Left colon (tissue), 2 donors: ENCODE measurements at regions not wholly inside any gene's neighbourhood (a gene's known extent, or its start where the extent isn't known, plus 50 kb on each side); places are given as distances from the start of the nearest gene placed in this dataset.

ENCODE experiments used
- ATAC-seq: fragments of 200-7000 bp; cut with Tn5 transposase; one replicate; pipeline ENCODE4 v1.9.1; 2020; ENCODE audit warnings: mild to moderate bottlenecking, moderate library complexity
- DNase-seq, 2 donors: peaks; one replicate each; pipeline ENCODE4 v3.0.0-alpha.2; 2020
- intact Hi-C, 2 donors: fragments of 100-400 bp; cut with DNase I in 1 of 2; cut with micrococcal nuclease in 1 of 2; formaldehyde crosslinking; loops; one replicate each; pipeline versions ENCODE4 v1.11.2 to v1.14.0; 2022; cut with DNase I, micrococcal nuclease
- donor health status: DM: no; HTN: no; CAD: no.
- donor health status: DM: yes; HTN: yes; CAD: no.

- intact Hi-C loops, result no loop called here
- DNase-seq (no peak), ATAC-seq (no peak)
Measured at GRCh38 chr18:44464398-44465180, 216.1 kb upstream of the SETBP1 start.

DNA sequence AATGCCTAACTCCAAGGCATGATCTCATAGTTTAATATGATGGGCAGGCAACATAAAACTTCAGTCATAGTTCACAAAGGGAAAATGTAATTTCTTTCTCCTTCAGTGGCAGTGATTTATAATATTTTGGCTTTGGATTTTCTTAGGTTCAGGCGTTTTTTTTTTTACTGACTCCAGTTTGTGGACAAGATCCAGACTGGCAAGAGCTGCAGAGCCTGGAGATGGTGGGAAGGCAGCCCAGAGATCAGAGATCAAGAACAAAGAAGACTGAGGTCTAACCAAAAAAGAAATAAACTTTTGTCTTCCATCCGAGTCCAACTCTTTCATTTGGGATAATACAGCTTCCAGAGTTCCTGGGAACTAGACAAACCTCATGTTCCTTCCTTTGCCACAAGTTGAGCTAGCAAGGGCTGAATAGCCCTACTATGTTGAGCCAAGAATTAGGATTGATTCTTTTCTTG is 215.3 kb upstream of the SETBP1 start:
- ATAC-seq (no peak), DNase-seq (no peak)
- intact Hi-C loops, result no loop called here

DNA sequence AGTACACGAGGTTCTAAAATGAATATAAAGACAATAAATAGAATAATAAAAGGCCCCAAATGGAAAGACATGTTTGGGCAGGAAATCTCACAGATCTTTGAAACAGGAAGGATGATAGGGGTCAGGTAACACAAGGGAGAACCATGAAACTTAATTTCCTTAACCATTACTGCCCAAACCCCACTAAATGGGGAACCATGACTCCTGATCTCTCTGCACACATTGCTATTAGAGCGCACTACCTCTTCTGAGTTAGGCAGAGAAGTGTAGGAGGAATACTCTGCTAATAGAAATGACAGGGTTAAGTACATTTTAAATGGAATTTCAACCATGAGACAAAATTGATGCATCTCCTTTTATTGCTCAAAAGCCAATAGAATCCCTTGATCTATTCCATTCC is 213.7 kb upstream of the SETBP1 start:
- ATAC-seq (no peak), DNase-seq (no peak)
- intact Hi-C loops, result no loop called here

DNA sequence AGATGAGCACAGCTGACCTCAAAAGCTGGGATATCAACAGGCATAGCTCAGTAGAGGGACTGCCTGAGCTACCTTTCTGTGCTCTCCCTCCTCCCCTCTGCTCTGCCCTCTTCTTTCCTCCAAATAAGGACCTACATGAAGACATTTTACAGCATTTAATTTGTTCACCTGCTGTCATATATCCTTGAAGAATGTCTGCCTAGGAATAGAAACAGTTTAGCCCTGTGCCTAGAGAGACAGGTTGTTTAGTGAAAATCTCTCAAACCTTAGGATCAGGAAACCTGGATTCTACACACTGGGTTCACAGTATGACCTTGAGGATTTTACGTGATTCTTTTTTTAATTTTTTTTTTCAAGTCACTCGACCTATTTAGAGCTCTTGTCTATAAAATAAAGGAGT is 213.0 kb upstream of the SETBP1 start:
- no peak for DNase-seq
- ATAC-seq, result no peak
- intact Hi-C loops, result no loop called here

GRCh38 chr18:44473394-44474066 is 207.2 kb upstream of the SETBP1 start:
- DNase-seq, result no peak
- no peak for ATAC-seq
- intact Hi-C loops, result no loop called here

- intact Hi-C loops, result no loop called here
- DNase-seq, result no peak
- no peak for ATAC-seq
Measured at GRCh38 chr18:44474067-44474411, 206.6 kb upstream of the SETBP1 start.

- ATAC-seq (no peak), DNase-seq (no peak)
- intact Hi-C loops, result no loop called here
Measured at GRCh38 chr18:44474591-44474990, 206.1 kb upstream of the SETBP1 start.

DNA sequence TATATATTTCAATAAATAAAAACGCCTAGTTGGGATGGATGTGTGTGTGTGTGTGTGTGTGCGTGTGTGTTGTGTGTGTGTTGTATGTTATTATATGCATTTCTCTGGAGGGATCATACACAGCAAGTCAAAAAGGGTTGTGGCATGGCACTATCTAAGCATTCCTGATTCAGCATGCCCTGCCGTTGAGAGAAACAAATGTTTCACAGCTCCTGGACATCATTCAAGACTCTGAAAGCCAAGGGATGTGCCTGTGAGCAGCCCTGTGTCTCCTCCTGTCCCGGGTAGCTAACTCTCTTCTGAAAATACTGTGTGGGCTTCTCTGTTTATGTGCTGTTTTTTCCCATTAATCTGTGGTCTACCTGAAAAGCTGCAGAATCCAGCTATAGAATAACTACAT is 197.9 kb upstream of the SETBP1 start:
- intact Hi-C loops, result no loop called here
- ATAC-seq, result no peak
- no peak for DNase-seq

DNA sequence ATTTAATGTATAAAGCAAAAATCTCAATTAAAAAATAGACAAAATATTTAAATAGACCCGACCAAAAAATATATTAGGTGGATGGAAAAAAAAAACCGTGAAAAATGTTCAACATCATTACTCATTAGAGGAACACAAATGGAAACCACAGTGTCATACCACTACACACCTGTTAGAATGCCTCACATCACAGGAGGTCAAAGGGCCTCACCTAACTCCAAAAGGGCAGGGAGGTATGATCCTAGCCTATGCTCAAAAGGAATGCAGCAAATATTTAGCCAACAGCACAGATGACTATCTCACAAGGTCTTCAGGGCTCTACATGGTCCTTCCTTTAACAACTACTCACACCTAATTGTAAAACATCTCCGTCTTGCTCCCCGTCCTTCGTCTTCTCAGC is 185.5 kb upstream of the SETBP1 start:
- intact Hi-C loops, result no loop called here
- no peak for DNase-seq
- ATAC-seq, result no peak

DNA sequence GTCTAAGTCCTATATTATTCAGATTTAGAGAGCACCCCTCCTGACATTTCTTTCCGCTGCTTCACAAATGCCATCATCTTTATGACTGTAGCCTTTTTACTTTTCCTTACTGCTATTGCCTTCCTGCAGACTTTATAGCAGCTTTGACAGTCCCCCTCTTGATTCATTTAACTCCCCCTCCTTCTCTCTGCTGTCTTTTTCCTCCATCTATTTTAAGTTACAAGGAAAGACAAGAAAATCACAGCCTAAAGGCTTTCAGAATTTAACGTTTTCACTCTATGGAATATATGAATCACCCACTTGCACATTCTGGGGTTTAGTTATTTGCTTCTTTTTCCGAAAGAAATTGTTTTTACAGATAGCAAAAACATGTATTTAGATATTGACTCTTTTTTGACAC is 183.4 kb upstream of the SETBP1 start:
- intact Hi-C loops, result no loop called here
- no peak for ATAC-seq
- no peak for DNase-seq

DNA sequence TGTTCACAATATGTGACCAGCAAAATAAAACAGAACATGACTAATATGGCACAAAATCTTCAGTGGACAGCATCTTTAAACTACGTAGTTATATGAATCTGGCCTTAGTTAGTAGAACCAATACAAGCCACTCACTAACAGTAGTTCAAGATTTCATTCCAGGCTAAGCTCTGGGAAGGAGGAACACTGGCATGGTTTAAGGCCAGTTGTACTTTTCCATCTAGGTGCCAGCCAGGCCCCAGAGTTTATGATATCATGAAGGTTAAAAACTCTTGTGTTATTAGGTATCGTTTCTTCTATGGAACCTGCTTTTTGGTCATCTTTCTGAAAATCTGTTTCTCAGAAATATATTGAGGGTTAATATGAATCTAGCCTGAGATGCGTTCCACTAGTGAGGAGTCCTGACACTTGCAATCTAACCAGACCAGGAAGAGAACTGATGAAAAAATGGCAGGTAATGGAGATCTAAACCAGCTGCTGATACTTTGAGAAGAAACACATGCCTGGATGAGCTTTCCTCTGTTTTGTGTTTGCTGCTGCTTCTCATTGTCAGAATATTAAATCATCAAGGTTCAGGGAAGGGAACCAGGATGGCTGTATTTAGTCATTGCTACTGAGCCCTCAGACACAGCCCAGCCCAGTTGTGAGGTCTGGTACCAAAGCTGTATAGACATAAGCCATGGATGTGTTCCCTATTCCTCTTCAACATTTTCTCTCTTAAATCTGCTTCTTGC is 182.8 kb upstream of the SETBP1 start:
- intact Hi-C loops, result no loop called here
- ATAC-seq (no peak), DNase-seq (peak in 1 of 2 donors; percentile 32)

- DNase-seq, result no peak
- intact Hi-C loops, result no loop called here
- no peak for ATAC-seq
Measured at GRCh38 chr18:44500808-44501610, 179.7 kb upstream of the SETBP1 start.

DNA sequence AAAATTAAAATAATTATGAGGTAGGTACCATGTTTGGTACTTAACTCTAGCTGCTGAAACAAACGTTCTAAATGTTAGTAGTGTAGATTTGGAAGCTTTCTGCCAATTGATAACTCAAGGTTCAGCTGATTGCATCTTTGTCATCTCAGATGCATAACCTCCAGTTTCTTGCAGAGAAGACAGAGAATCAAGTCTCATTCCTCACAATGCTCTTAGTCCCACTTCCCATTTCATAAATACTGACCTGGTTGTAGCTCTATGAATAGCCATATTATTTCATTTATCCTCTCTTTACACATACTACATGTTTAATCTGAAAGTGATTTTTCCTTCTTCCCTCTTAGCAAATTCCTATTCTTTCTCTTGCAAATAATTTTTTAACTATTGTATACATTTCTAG is 178.5 kb upstream of the SETBP1 start:
- DNase-seq (no peak), ATAC-seq (no peak)
- intact Hi-C loops, result no loop called here

GRCh38 chr18:44502790-44503189 is 177.9 kb upstream of the SETBP1 start:
- intact Hi-C loops, result no loop called here
- ATAC-seq (no peak), DNase-seq (no peak)

DNA sequence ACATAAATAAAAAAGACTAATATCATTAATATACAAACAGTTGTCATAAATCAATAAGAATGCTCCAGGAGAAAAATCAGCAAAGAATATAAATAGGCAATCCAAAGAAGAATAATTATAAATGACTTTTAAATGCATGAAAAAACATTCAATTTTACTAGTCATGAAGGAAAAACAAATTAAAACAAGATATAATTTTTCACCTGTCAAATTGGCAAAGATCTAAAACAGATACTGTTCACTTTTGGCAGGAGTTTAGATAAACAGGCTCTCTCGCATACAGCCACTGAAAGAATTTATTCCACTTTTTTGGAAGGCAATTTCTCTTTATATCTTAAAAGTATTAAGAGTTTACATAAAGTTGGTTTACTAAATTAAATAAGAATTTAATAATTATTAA is 176.8 kb upstream of the SETBP1 start:
- ATAC-seq, result no peak

GRCh38 chr18:44507729-44508325 is 172.9 kb upstream of the SETBP1 start:
- intact Hi-C loops, result no loop called here
- ATAC-seq (peak; percentile 26), DNase-seq (peak in 1 of 2 donors; percentile 28)

More for the DNA sequence above, 176.8 kb upstream of the SETBP1 start:
- DNase-seq, result no peak
- intact Hi-C loops, result no loop called here

DNA sequence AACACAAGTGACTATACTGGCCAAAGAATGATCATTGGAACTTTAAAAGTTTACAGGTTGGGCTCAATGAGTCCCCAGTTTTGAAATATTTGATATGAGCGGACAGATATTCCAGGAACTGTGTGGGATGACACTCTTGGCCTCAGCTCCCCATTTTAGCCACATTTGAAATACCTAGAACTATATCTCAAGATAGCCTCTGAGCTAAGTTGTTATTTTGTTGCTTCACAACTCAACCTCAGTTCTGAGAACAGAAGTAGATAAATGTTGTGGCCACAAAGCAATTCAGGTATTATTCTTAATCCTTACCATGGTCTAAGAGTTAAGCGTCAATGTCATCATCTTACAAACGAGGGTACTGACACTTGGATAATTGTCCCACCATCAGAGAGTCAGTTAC is 172.2 kb upstream of the SETBP1 start:
- intact Hi-C loops, result no loop called here
- ATAC-seq (no peak), DNase-seq (no peak)

GRCh38 chr18:44509048-44509447 is 171.6 kb upstream of the SETBP1 start:
- intact Hi-C loops, result no loop called here
- ATAC-seq (no peak), DNase-seq (no peak)

DNA sequence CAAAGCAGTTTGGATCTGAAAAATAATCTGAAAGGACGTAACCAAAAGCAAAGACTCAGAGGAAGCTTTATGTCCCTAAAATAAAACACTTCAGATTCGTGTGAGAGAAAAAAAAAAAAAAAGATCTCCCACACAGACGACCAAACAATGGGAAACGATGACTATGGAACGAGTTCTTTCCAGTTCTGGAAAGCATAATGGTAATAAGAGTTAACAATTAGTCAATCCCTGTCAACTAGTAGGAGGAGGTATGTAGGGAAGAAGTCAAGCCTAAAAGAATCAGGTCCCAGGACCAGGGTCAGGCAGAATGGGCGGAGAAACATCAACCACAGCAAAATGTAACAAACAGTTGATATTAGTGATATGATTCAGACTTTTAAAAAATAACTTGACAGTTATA is 170.3 kb upstream of the SETBP1 start:
- intact Hi-C loops, result no loop called here
- DNase-seq (no peak), ATAC-seq (no peak)
